D341Med (cell line): ENCODE measurements at regions not wholly inside any gene's neighbourhood (a gene's known extent, or its start where the extent isn't known, plus 50 kb on each side); places are given as distances from the start of the nearest gene placed in this dataset.

Source experiments
- DNase-seq: peaks from one replicate; pipeline ENCODE4 v3.0.0; 2012; ENCODE audit warnings: low spot score

GRCh38 chr10:2445370-2445769 is 622.0 kb upstream of the PFKP start:
- no peak for DNase-seq

GRCh38 chr10:2439983-2440382 is 627.4 kb upstream of the PFKP start:
- no peak for DNase-seq

- no peak for DNase-seq
These were observed 628.3 kb upstream of the PFKP start for GRCh38 chr10:2439000-2439399.

- no peak for DNase-seq
These were observed 629.0 kb upstream of the PFKP start for GRCh38 chr10:2438248-2438939.

GRCh38 chr10:2436933-2437332 is 630.4 kb upstream of the PFKP start:
- no peak for DNase-seq

GRCh38 chr10:2431961-2432360 is 635.4 kb upstream of the PFKP start:
- no peak for DNase-seq

GRCh38 chr10:2427412-2427811 is 639.9 kb upstream of the PFKP start:
- no peak for DNase-seq

- no peak for DNase-seq
These were observed 642.0 kb upstream of the PFKP start for GRCh38 chr10:2425320-2425719.

- no peak for DNase-seq
These were observed 652.8 kb upstream of the PFKP start for GRCh38 chr10:2414562-2414961.

- DNase-seq: no peak
These were observed 653.3 kb upstream of the PFKP start for GRCh38 chr10:2414039-2414438.

- DNase-seq: no peak
These were observed 657.3 kb upstream of the PFKP start for GRCh38 chr10:2410049-2410448.

- no peak for DNase-seq
These were observed 664.1 kb upstream of the ADARB2 start for GRCh38 chr10:2401459-2401858.

GRCh38 chr10:2399482-2399881 is 662.2 kb upstream of the ADARB2 start:
- no peak for DNase-seq

GRCh38 chr10:2392145-2392812 is 655.0 kb upstream of the ADARB2 start:
- no peak for DNase-seq

- DNase-seq: no peak
These were observed 650.3 kb upstream of the ADARB2 start for GRCh38 chr10:2387672-2388071.

- DNase-seq: no peak
These were observed 649.9 kb upstream of the ADARB2 start for GRCh38 chr10:2387261-2387660.

- no peak for DNase-seq
These were observed 642.9 kb upstream of the ADARB2 start for GRCh38 chr10:2380218-2380617.

GRCh38 chr10:2367083-2367482 is 629.8 kb upstream of the ADARB2 start:
- no peak for DNase-seq

- DNase-seq: no peak
These were observed 629.1 kb upstream of the ADARB2 start for GRCh38 chr10:2366264-2366931.

GRCh38 chr10:2362331-2362730 is 625.0 kb upstream of the ADARB2 start:
- no peak for DNase-seq

- no peak for DNase-seq
These were observed 621.3 kb upstream of the ADARB2 start for GRCh38 chr10:2358586-2358985.

- no peak for DNase-seq
These were observed 619.3 kb upstream of the ADARB2 start for GRCh38 chr10:2356670-2357069.

GRCh38 chr10:2351566-2351965 is 614.2 kb upstream of the ADARB2 start:
- no peak for DNase-seq
